ENCODE measurements at regions not wholly inside any gene's neighbourhood (a gene's known extent, or its start where the extent isn't known, plus 50 kb on each side); places are given as distances from the start of the nearest gene placed in this dataset.

GRCh38 chr10:128281861-128282260, 155.6 kb upstream of the MKI67 start:
- DNase-seq = no peak

- no peak for DNase-seq
Measured at GRCh38 chr10:128286141-128286761, 160.0 kb upstream of the MKI67 start.

- no peak for DNase-seq
Measured at GRCh38 chr10:128286762-128287500, 160.7 kb upstream of the MKI67 start.

- no peak for DNase-seq
Measured at GRCh38 chr10:128287921-128288320, 161.7 kb upstream of the MKI67 start.

GRCh38 chr10:128289621-128290020, 163.4 kb upstream of the MKI67 start:
- no peak for DNase-seq

GRCh38 chr10:128295003-128295402, 168.8 kb upstream of the MKI67 start:
- DNase-seq = no peak

- DNase-seq = no peak
Measured at GRCh38 chr10:128296253-128297007, 170.2 kb upstream of the MKI67 start.

GRCh38 chr10:128297709-128298378, 171.6 kb upstream of the MKI67 start:
- no peak for DNase-seq

GRCh38 chr10:128298587-128298986, 172.4 kb upstream of the MKI67 start:
- DNase-seq = no peak

GRCh38 chr10:128300290-128300824, 174.1 kb upstream of the MKI67 start:
- no peak for DNase-seq

GRCh38 chr10:128301051-128301450, 174.8 kb upstream of the MKI67 start:
- no peak for DNase-seq

- no peak for DNase-seq
Measured at GRCh38 chr10:128302808-128303207, 176.6 kb upstream of the MKI67 start.

- no peak for DNase-seq
Measured at GRCh38 chr10:128304271-128304670, 178.0 kb upstream of the MKI67 start.

- no peak for DNase-seq
Measured at GRCh38 chr10:128305601-128306345, 179.6 kb upstream of the MKI67 start.

GRCh38 chr10:128306535-128306934, 180.3 kb upstream of the MKI67 start:
- DNase-seq = no peak

GRCh38 chr10:128306966-128307365, 180.7 kb upstream of the MKI67 start:
- DNase-seq = no peak

GRCh38 chr10:128307820-128308219, 181.6 kb upstream of the MKI67 start:
- DNase-seq = no peak

- no peak for DNase-seq
Measured at GRCh38 chr10:128310971-128311658, 184.9 kb upstream of the MKI67 start.

- no peak for DNase-seq
Measured at GRCh38 chr10:128312250-128312649, 186.0 kb upstream of the MKI67 start.

GRCh38 chr10:128314686-128315085, 188.5 kb upstream of the MKI67 start:
- no peak for DNase-seq

GRCh38 chr10:128316121-128316726, 190.0 kb upstream of the MKI67 start:
- DNase-seq = no peak
